NAMALWA (cell line): ENCODE measurements at regions not wholly inside any gene's neighbourhood (a gene's known extent, or its start where the extent isn't known, plus 50 kb on each side); places are given as distances from the start of the nearest gene placed in this dataset.
"Not testable (repeated sequence)": the region's sequence is repeated elsewhere in the genome, so short reads cannot be mapped to it uniquely, and the experiment has no call there.

ENCODE experiments used
- DNase-seq: peaks from one replicate; pipeline ENCODE4 v3.0.0-alpha.2; 2015; ENCODE audit warnings: low spot score

GRCh38 chr2:150371044-150371818 lies 116.2 kb downstream of the RND3 start:
- DNase-seq: no peak

GRCh38 chr2:150370561-150370960 lies 116.9 kb downstream of the RND3 start:
- DNase-seq: no peak

- DNase-seq: no peak
Measured at GRCh38 chr2:150369862-150370261, 117.6 kb downstream of the RND3 start.

GRCh38 chr2:150358468-150358807 lies 129.0 kb downstream of the RND3 start:
- DNase-seq: no peak

DNA sequence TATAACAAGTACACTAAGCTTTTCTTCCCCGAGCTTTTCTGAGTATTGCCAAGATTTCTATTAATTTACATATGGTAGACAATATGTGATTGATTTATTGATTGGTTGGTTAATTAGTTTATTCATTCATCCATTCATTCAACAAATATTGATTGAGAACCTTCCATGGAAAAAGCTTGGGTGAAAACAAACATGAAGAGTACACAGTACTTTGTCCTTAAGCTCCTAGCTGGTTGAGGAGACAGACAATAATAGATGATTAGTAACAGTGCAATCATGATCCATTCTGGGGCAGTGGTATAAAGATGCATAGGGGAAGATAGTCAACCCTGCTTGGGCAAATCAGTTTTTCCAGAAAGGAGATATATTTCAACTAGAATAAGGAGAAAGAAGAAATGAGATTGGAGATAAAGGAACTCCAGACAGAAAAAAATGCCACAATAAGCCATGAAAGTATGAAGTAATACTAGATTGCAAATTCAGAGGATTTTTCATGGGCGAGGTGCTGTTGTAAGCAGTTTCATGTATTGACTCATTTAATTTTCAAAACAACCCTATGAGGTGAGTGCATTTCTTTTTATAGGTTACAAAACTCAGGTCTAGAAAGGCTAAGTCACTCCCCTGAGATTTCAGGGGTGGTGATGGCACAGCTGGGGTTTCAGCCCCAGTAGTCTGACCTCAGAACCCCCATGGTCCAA lies 129.5 kb downstream of the RND3 start:
- no peak for DNase-seq

GRCh38 chr2:150355440-150355839 lies 132.0 kb downstream of the RND3 start:
- no peak for DNase-seq

- DNase-seq: no peak
Measured at GRCh38 chr2:150353376-150353775, 134.1 kb downstream of the RND3 start.

GRCh38 chr2:150351922-150352321 lies 135.5 kb downstream of the RND3 start:
- no peak for DNase-seq

DNA sequence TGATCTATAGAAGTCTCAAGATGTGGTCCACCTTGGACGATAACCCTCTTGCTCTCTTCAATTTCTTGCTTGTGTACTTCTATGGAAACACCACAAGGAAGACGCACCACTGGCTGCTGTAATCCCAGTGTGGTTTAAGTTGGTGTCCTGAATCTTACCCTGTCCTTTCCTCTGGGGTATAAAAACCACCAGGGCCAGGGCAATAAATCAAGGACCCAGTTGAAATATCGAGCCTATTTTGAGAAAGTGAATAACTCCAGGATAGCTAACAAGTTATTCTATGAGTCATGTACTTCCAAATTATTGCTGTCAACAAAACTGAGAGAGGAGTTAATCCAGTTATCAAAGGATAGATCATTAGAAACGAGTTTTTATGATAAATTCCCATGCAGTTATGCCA lies 137.0 kb downstream of the RND3 start:
- DNase-seq: no peak

GRCh38 chr2:150346806-150347205 lies 140.7 kb downstream of the RND3 start:
- DNase-seq: no peak

- DNase-seq: no peak
Measured at GRCh38 chr2:150341982-150342680, 145.3 kb downstream of the RND3 start.

DNA sequence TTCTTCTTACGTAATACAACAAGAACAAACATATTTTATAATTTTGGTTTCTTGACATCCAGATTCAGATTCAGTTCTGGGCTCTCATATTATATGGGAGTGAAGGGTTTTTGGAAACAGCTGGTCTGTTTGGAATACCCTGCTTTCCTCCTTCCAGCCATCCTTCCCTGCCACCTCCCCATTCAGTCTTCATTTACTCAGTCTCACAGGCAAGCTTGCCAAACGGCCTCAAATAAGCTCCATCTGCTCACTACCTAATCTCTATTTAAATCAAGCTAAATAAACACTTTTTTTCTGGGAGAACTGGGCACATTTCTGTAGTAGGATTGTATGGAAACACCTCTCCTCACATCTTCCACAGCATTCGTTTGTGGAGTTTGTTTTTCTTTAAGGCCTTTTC lies 147.5 kb downstream of the RND3 start:
- no peak for DNase-seq

DNA sequence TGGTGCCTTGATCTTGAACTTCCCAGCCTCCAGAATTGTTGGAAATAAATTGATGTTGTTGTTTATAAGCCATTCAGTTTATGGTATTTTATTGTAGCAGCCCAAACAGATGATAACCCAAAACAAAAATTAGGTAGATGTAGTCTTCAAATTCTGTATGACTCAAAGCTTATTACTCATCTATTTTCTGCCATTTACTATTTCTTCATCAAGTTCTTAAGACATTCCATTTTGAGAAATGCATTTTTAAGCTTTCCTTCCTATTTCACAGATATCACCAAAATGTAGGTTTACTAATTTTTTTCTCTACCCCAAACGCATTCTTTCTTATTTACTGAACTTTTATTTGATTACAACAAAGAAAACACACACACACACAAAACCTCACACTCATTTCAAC lies 148.2 kb downstream of the RND3 start:
- no peak for DNase-seq

DNA sequence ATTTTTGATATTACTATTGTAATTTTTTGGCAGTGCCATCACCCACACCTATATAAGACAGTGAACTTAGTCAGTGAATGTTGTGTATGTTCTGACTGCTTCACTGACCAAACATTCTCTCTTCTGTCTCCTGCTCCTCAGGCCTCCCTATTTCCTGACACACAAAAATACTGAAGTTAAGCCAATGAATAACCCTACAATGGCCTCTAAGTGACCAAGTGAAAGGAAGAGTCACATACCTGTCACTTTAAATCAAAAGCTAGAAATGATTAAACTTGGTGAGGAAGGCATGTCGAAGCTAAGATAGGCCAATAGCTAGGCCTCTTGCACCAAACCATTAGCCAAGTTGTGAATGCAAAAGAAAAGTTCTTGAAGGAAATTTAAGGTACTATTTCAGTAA lies 151.9 kb downstream of the RND3 start:
- DNase-seq: no peak

DNA sequence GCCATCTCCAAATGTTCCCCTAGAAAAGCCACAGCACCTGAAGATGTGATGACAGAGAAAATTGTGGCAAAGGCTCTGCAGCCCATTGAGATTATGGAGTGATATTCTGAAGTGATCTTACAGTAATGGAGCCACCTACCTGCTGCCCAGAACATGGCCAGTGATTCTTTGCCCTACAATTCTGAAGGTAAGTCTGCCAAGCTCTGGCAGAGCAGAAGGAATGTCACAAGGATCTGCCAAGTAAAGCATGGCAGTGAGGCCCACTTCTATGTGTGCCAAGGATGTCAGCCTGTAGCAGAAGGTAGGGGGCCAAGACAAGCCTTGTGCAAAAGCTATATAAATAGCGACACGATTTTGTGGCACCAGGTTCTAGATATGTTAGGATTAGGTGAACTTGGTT lies 155.1 kb downstream of the RND3 start:
- DNase-seq: no peak

DNA sequence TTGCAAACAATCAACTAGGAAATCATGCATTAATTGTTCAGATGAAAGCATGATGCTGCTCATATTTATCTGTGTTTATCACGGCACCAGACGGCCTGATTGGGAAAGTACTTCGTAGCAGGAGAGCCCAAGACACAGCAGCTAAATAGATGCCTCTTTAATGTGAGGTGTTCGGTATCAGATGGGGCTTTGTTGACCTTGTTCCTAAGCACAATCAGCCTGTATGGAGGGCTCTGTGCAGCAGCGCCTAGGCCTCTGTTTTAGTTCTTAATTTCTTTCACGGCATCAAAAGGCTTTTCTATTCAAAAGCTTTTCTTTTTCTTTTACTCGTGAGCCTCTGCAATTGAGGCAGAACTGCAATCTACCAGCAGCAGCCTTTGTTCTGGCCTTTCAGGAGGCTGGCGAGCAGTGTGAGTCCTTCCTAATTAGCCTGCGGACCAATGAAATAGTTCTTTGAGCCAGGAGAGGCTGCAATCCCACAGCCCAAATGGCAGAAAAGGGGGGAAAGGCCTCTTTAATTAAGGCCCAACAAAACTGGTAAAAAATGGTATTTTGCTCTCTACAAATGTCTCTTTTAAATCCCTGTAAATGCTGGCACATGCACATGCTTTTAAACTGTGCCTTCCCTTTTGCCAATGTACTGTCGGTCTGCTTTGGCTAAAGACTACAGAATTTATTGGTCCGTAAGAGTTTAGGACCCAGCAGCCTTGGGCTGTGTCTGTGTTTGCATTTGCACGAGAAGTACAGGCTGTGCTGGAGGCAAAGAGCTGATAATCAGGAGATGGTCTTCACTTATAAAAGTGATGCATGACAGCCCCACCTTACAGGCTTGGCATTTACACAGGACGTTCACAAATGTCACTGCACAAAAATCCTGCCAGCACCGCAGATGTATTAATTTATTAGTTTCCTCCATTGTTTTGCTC lies 159.6 kb downstream of the RND3 start:
- DNase-seq: no peak

- no peak for DNase-seq
Measured at GRCh38 chr2:150325656-150326314, 161.7 kb downstream of the RND3 start.

DNA sequence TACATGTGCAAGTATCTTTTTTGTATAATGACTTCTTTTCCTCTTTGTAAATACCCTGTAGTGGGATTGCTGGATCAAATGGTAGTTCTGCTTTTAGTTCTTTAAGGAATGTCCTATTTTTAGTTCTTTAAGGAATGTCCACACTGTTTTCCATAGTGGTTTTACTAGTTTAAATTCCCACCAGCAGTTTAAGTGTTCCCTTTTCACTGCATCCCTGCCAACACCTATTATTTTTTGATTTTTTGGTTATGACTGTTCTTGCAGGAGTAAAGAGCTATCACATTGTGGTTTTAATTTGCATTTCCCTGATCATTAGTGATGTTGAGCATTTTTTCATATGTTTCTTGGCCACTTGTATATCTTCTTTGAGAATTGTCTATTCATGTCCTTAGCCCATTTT lies 164.4 kb downstream of the RND3 start:
- DNase-seq: not testable (repeated sequence)

DNA sequence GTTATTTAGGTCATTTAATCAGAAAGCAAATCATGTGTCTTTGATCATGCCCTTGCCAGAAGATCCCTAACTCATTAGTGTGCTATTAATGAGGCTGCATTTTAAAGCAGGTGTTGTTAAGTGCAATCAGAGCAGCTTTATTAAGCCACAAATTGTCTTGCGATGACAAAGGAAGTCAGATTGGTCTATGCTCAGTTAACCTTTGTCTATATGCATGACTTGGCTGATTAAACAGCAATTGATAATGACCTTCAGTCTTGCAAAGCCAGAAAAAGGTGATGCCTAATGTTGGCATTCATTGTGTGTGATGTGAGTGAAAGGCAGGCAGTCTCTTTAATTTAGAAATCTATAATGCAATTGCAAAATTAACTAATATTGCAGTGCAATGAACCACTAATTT lies 166.9 kb downstream of the RND3 start:
- no peak for DNase-seq

DNA sequence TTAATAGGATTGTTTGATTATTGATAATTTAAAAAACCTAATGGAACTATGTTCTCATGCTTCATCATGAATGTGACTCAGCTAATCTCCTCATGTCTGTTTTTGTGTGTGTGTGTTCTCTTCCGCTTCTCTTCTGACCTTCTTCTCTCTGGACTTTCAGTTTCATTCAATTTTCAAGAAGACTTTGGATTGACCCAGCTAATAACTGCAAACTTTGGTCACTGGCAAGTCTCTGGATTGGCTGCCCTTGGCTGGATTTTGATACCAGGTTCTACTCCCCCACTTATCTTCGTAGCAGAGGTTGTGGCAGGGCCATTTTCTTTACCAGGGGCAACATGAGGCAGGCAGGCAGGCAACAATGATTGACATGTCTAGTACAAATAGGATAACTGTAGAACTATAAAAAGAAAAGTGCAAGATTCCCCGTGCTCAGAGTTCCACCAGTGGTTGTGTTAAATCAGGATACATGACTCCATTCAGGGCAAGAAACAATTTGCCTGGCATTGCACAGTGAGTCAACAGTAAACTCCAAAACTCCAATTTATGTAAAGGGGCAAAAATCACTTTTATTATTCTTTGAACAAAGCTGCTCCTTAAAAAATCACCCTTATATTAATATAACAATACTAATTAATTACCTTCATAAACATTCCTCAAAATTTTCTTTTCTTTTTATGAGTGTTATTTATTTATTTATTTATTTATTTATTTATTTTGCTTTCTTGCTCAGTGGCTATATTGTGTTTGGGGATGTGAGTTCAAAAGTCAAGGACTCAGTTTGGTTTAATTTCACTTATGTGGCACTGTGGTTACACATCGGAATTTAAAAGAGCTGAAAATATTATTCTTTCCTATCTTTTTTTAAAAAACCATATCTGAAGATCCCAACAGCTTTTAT lies 167.6 kb downstream of the RND3 start:
- DNase-seq: no peak

DNA sequence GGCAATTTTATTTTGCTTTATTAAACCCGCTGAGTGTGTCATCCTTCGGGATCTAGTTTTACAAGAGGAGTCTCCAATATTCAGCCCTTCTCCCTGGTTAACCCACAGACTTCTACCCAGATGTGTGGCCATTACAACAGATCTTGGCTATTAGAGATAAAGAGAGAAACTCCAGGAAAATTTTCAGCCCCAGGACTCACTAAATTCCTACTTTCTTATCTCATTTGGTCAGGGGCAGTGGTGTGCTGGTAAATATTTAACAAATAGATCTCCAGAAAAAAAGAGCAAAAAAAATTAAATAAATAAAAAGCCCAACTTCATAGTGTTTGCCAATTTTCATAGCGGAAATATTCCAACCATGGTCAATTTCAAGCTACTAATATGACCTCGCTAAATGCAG lies 168.4 kb downstream of the RND3 start:
- DNase-seq: no peak
